Activated CD8-positive, alpha-beta memory T cell treated with anti-CD3 and anti-CD28 coated beads, Interleukin-2, amount 10 ng/mL, durations not matched to agents 7 days and 5 days (primary cell): ENCODE measurements at regions not wholly inside any gene's neighbourhood (a gene's known extent, or its start where the extent isn't known, plus 50 kb on each side); places are given as distances from the start of the nearest gene placed in this dataset.

Experiments
- ATAC-seq: fragments of 150-1000 bp; cut with Tn5 transposase; one replicate; pipeline ENCODE4 v1.10.0; 2021; ENCODE audit warnings: moderate library complexity
- CTCF ChIA-PET: fragments of 350-600 bp; sonication (Branson Sonifier 250); formaldehyde crosslinking; loops from one replicate; lab custom pipeline; 2021; ENCODE audit warnings: antibody characterized with exemption; lab: Charles Lee
- DNase-seq: peaks from one replicate; pipeline ENCODE4 v3.0.0-alpha.2; 2020
- H3K27ac Mint-ChIP-seq: one replicate; pipeline ENCODE4 v1.8.0; 2021; ENCODE audit warnings: mild to moderate bottlenecking, mixed read lengths
- H3K27me3 Mint-ChIP-seq: one replicate; pipeline ENCODE4 v1.8.0; 2021; ENCODE audit warnings: mixed read lengths
- H3K36me3 Mint-ChIP-seq: one replicate; pipeline ENCODE4 v1.8.0; 2021; ENCODE audit warnings: mild to moderate bottlenecking, mixed read lengths
- H3K4me1 Mint-ChIP-seq: one replicate; pipeline ENCODE4 v1.8.0; 2021; ENCODE audit warnings: mixed read lengths
- H3K4me3 Mint-ChIP-seq: one replicate; pipeline ENCODE4 v1.8.0; 2021; ENCODE audit warnings: mild to moderate bottlenecking, moderate library complexity, mixed read lengths
- H3K9me3 Mint-ChIP-seq: one replicate; pipeline ENCODE4 v1.8.0; 2022; ENCODE audit warnings: low read depth, mixed read lengths

DNA sequence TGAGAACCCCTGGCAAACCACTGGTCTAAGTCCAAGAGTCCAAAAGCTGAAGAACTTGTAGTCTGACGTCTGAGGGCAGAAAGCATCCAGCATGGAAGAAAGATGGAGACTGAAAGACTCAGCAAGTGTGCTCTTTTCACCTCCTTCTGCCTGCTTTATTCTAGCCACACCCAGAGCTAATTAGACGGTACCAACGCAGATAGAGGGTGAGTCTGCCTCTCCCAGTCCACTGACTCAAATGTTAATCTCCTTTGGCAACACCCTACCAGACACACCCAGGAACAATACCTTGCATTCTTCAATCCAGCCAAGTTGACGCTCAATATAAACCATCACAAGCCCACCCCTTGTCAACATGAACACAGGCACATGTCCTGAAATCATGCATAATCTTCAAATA, 155.1 kb downstream of the CCDC59 start:
- H3K4me1 Mint-ChIP-seq, result no peaks in the 10 kb centered on the region
- no peak overlapping the region for H3K4me3 Mint-ChIP-seq
- CTCF ChIA-PET, result no interaction called here
- H3K9me3 Mint-ChIP-seq, result peaks cover 13% of the 10 kb centered on the region
- ATAC-seq, result no peak
- no peaks in the 10 kb centered on the region for H3K27me3 Mint-ChIP-seq
- no peak overlapping the region for H3K27ac Mint-ChIP-seq
- no peak for DNase-seq
- no peaks in the 10 kb centered on the region for H3K36me3 Mint-ChIP-seq

DNA sequence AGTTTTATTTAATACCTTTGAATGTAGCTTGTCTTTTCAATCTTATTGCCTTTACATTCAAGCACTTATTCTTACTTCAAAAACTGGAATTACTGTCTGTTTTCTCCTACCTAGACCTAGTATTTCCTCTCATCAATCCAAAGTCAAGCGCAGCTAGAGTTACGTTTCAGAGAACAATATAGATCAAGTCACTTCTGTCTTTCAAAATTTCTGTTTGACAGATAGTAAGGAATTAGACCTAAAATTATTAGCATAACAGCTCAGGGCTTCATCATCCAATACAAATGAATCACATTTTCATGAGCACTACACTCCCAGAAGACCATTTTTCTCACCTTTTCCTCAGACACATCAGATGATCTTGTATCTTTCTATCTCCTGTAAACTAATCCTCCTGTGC, 170.6 kb downstream of the CCDC59 start:
- CTCF ChIA-PET, result no interaction called here
- H3K27me3 Mint-ChIP-seq, result no peaks in the 10 kb centered on the region

DNA sequence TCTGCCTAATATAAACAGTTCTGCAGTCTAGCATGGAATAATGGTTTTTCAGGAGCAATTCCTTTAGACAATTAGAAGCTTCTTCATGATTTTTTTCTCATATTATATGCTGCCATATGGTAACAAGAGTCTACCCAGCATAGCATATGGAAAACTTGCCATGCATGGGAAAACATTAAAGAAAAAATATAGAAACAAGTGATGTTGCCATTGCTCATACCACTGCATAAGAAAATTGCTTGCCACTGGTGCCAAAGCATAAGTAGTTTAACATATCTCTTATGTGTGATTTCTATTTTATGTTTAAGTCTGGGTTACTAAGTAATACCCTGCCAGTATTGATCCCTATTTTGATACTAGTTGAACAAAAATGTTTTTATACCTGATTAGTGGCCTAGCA, 171.2 kb downstream of the CCDC59 start:
- H3K27me3 Mint-ChIP-seq, result no peaks in the 10 kb centered on the region
- no peaks in the 10 kb centered on the region for H3K4me1 Mint-ChIP-seq
- CTCF ChIA-PET, result no interaction called here
- ATAC-seq (no peak), DNase-seq (no peak)
- H3K36me3 Mint-ChIP-seq, result no peaks in the 10 kb centered on the region
- no peak overlapping the region for H3K27ac Mint-ChIP-seq
- peaks cover 16% of the 10 kb centered on the region for H3K9me3 Mint-ChIP-seq
- H3K4me3 Mint-ChIP-seq, result no peak overlapping the region

More for the DNA sequence above, 170.6 kb downstream of the CCDC59 start:
- Mint-ChIP-seq H3K4me3 (no peak overlapping the region), H3K4me1 (no peaks in the 10 kb centered on the region), H3K36me3 (no peaks in the 10 kb centered on the region), H3K27ac (no peak overlapping the region), H3K9me3 (peaks cover 16% of the 10 kb centered on the region)
- DNase-seq (no peak), ATAC-seq (no peak)

DNA sequence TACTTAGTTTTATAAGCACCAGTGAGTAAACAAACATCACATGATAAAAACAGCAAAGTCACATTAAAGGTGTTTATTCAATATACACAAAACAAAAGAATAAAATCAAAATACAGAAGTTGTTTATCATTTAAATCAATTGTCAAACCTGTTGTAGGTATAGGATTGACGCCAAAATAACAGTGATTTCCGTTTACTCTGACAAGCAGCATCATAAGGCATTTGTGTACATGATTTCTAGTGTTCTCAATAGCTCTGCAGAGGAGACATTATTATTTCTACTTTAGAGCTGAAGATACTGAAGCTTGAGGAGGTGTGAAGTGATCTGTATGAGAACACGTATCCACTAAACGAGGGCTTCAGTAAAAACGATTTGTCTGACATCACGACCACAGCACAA, 171.9 kb downstream of the CCDC59 start:
- CTCF ChIA-PET, result no interaction called here
- H3K4me3 Mint-ChIP-seq, result no peak overlapping the region

DNA sequence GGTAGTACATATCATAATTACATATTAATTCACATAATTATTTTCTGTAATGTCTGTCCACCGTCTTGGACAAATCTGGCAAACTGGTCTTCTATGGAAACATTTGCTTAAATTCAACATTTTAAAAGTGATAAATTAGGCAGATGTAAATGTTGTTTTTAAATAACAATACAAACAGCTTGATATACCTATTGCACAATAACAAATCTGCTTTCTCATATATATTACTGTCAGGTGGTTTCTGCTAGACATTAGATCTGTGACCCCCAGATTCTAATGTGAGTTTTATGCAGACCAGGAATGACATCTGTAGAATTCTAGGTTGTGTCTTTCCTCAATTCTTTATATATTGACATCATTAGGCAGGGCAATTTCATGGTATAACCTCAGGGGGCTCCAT, 173.3 kb downstream of the CCDC59 start:
- H3K4me3 Mint-ChIP-seq, result no peak overlapping the region
- CTCF ChIA-PET, result no interaction called here

More for the DNA sequence above, 171.9 kb downstream of the CCDC59 start:
- no peak overlapping the region for H3K27ac Mint-ChIP-seq
- no peaks in the 10 kb centered on the region for H3K27me3 Mint-ChIP-seq
- no peak for DNase-seq
- ATAC-seq, result no peak
- H3K9me3 Mint-ChIP-seq, result peaks cover 16% of the 10 kb centered on the region
- H3K36me3 Mint-ChIP-seq, result no peaks in the 10 kb centered on the region
- H3K4me1 Mint-ChIP-seq, result no peaks in the 10 kb centered on the region

DNA sequence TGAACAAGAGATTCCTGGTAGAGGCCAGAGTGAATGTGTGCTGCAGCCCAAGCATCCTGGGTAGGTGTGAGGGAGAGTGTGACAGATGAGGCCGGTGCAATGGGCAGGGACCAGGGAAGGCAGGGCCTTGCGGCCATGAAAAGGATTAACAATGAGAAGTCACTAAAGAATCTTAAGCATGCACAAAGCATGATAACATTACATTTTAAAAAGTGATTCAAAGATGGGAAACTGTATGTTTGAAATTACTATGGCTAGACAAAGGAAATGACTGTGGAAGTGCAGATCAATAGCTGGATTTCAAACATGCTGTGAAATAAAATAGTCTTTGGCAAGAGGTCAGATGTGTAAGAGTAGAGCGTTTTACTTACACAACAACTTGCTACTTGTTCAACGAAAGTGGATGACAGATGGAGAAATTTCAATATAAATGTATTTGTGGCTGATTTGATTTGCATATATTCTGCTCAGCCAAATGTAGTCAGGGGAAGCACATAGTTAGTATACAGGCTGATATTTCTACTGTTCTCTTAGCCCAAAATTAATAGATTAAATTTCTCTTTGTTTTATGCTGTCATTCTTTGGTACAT, 175.5 kb downstream of the CCDC59 start:
- no peak for ATAC-seq
- CTCF ChIA-PET, result no interaction called here
- Mint-ChIP-seq H3K4me1 (no peaks in the 10 kb centered on the region), H3K36me3 (no peaks in the 10 kb centered on the region), H3K9me3 (peaks cover 8% of the 10 kb centered on the region), H3K4me3 (no peak overlapping the region), H3K27me3 (no peaks in the 10 kb centered on the region), H3K27ac (no peak overlapping the region)
- no peak for DNase-seq

More for the DNA sequence above, 173.3 kb downstream of the CCDC59 start:
- no peak overlapping the region for H3K27ac Mint-ChIP-seq
- peaks cover 13% of the 10 kb centered on the region for H3K9me3 Mint-ChIP-seq
- no peak for ATAC-seq
- DNase-seq, result no peak
- H3K27me3 Mint-ChIP-seq, result no peaks in the 10 kb centered on the region
- H3K36me3 Mint-ChIP-seq, result no peaks in the 10 kb centered on the region
- H3K4me1 Mint-ChIP-seq, result no peaks in the 10 kb centered on the region

DNA sequence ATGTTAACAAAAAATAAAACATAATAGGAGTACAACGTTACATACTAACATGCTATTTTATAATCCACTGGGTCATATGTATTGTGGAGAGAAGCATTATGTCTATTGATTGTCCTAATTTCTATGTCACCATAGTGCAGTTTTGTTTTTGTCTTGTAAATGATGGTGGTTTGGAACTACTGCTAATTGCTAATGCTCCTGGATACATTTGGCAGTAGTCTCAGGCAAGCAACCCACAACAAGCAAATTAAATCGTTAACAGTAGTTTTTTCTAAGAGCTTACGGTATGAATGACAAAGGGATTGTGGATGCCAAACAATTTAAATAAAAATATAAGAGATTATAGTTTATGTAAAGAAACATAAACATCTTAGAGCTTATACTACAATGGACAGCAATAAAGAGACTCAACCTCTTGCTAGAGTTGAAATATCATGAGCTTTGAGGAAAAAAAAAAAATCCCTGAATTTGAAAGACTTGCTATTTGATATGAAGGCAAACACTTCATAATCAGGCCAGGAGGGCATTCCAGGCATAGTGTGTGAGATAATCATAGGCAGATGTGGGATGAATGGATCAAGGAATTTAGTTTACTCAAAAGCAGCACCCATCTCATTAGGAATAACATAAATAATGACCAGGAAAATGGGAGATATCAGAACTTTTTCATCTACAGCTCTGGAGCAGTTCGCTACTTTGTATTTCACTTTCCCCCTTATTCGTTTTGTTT, 181.3 kb downstream of the CCDC59 start:
- no peaks in the 10 kb centered on the region for H3K4me1 Mint-ChIP-seq
- no peaks in the 10 kb centered on the region for H3K36me3 Mint-ChIP-seq
- no peak overlapping the region for H3K4me3 Mint-ChIP-seq
- H3K27ac Mint-ChIP-seq, result no peak overlapping the region
- no peaks in the 10 kb centered on the region for H3K9me3 Mint-ChIP-seq
- no peaks in the 10 kb centered on the region for H3K27me3 Mint-ChIP-seq
- CTCF ChIA-PET, result no interaction called here
- ATAC-seq (no peak), DNase-seq (no peak)

DNA sequence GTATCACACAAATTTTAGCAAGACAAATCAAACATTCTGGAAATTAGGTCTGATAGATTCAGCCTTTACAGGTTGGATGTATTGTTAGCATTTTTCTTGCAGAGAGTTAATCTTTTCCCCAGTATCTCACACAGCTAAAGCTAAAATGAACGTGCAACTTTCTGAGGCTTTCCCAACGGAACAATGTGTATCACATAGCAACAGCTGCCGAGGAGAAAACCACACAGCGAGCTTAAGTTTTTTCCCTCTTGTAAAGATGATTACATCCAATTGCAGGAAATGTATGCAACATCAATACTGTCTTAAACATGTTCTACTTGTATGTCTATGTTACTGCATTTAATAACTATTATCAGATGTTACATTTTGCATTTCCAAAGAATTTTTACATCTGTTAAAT, 182.2 kb downstream of the CCDC59 start:
- H3K4me3 Mint-ChIP-seq, result no peak overlapping the region

DNA sequence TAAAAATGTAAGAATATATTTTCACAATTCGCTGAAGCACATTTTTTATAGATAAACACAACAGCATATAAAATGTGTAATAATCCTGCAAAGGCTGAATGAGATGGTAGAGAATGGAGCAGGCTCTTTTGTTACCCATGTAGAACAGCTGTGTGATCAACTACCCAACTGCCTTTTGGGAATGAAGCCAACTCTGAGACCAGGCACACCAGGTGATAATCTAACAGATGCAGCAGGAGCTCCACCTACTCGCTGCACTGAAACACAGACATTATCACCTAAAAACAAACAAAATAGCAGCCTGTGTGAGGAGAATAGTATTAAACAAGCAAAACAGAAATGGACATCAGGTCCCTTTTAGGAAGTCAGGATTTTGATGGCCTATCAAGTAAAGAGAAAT, 183.3 kb downstream of the CCDC59 start:
- ATAC-seq (no peak), DNase-seq (no peak)
- no peak overlapping the region for H3K27ac Mint-ChIP-seq
- no peaks in the 10 kb centered on the region for H3K4me1 Mint-ChIP-seq
- H3K27me3 Mint-ChIP-seq, result no peaks in the 10 kb centered on the region
- peaks cover 4% of the 10 kb centered on the region for H3K9me3 Mint-ChIP-seq
- H3K4me3 Mint-ChIP-seq, result no peak overlapping the region
- no peaks in the 10 kb centered on the region for H3K36me3 Mint-ChIP-seq
- CTCF ChIA-PET, result no interaction called here

More for the DNA sequence above, 182.2 kb downstream of the CCDC59 start:
- Mint-ChIP-seq H3K9me3 (no peaks in the 10 kb centered on the region), H3K36me3 (no peaks in the 10 kb centered on the region), H3K27me3 (no peaks in the 10 kb centered on the region), H3K27ac (no peak overlapping the region), H3K4me1 (no peaks in the 10 kb centered on the region)
- DNase-seq, result no peak
- ATAC-seq, result no peak
- CTCF ChIA-PET, result no interaction called here

DNA sequence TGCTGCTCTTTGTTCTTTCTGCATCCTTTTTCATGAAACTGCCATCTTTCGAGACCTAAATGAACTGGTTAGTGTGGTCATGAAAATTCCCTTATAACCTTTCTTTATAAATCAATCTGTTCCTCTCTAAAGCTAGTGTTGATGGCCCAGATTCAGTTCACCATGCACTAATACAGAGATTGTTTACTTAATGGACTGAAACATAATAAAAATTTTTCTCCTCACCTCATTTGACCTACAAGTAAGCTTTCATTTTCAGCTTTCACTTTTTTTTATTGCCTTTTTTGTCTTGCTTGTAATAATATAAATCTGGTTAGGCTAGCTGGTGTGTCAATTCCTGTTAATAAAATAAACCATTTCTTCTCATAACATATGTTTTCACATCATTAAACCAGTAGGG, 183.8 kb downstream of the CCDC59 start:
- DNase-seq (no peak), ATAC-seq (no peak)
- no peaks in the 10 kb centered on the region for H3K27me3 Mint-ChIP-seq
- H3K4me3 Mint-ChIP-seq, result no peak overlapping the region
- H3K9me3 Mint-ChIP-seq, result peaks cover 6% of the 10 kb centered on the region
- H3K27ac Mint-ChIP-seq, result no peak overlapping the region
- CTCF ChIA-PET, result no interaction called here
- H3K4me1 Mint-ChIP-seq, result no peaks in the 10 kb centered on the region
- no peaks in the 10 kb centered on the region for H3K36me3 Mint-ChIP-seq

DNA sequence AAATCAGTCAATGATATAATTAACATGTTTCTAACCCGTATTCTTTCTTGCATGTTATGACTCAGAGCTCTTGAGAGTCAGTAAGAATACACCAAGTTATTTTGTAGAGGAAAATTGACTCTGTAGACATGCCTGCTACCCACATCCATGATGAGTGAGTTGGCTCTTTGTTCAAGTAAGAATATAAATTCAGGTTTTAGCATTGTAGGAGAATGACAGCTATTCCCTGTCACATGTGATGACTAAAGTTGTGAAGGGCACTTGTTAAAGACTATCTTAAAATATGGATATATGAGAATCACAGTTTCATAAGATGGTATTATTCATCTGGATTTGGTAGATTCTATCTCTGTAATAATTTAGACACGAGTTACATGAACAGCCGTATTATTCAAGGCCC, 209.1 kb downstream of the CCDC59 start:
- no peak overlapping the region for H3K4me3 Mint-ChIP-seq
- H3K4me1 Mint-ChIP-seq, result no peaks in the 10 kb centered on the region
- DNase-seq (no peak), ATAC-seq (no peak)
- H3K27me3 Mint-ChIP-seq, result no peaks in the 10 kb centered on the region
- peaks cover 4% of the 10 kb centered on the region for H3K9me3 Mint-ChIP-seq
- CTCF ChIA-PET, result no interaction called here
- H3K27ac Mint-ChIP-seq, result no peak overlapping the region
- H3K36me3 Mint-ChIP-seq, result no peaks in the 10 kb centered on the region

DNA sequence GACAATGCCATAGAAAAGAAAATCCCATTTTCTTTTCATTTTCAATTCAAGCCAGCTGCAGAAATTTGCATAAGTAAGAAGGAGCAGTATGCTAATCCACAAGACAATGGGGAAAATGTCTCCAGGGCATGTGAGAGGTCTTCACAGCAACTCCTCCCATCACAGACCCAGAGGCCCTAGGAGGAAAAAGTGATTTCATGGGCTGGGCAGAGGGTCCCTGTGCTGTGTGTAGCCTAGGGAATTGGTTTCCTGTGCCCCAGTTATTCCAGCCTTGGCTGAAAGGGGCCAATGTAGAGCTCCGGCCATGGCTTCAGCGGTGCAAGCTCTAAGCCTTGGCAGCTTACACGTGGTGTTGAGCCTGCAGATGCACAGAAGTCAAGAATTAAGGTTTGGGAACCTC, 211.4 kb downstream of the CCDC59 start:
- H3K4me1 Mint-ChIP-seq, result no peaks in the 10 kb centered on the region
- no peaks in the 10 kb centered on the region for H3K36me3 Mint-ChIP-seq
- no peaks in the 10 kb centered on the region for H3K27me3 Mint-ChIP-seq
- peaks cover 2% of the 10 kb centered on the region for H3K9me3 Mint-ChIP-seq
- no peak overlapping the region for H3K4me3 Mint-ChIP-seq
- ATAC-seq (no peak), DNase-seq (no peak)
- CTCF ChIA-PET, result no interaction called here
- H3K27ac Mint-ChIP-seq, result no peak overlapping the region

DNA sequence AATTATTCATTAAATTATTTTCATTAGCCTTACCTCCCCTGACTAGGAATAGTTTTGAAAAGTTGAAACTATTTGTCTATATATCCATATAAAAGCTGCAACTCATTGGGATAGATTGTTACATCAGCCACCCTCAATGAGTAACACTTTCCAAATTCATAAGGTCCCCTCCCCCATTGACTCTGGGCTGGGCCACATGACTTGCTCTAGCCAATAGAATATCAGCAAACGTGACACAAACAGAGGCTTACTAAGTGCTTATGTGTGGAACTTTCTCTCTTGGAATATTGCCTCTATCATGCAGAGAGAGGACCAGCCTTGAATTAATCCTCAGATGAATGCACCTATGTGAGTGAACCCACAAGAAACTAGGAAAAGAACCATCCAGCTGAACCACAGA, 213.7 kb downstream of the CCDC59 start:
- no peak for DNase-seq
- Mint-ChIP-seq H3K4me1 (no peaks in the 10 kb centered on the region), H3K27ac (no peak overlapping the region), H3K9me3 (peaks cover 2% of the 10 kb centered on the region), H3K27me3 (no peaks in the 10 kb centered on the region), H3K36me3 (no peaks in the 10 kb centered on the region), H3K4me3 (no peak overlapping the region)
- ATAC-seq, result no peak
- CTCF ChIA-PET, result no interaction called here

DNA sequence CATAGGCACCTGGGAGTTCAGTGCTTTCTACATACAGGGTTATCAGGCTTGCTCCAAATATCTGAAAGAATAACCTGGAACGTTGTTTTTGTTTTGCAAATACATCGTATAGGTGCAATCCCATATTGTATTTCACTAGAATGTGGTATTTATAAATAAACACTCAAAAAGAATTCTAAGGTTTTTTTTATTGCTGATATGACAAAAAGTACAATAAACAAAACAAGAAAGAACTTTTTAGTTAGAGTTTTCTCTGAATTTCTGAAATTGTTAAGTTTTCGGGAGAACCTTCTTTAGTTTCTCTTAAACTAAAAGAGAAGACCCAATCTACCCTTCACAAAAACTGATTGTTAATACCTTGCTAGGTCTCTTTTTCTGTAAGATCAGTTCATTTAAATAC, 225.8 kb downstream of the CCDC59 start:
- no peak for ATAC-seq
- DNase-seq, result no peak
- Mint-ChIP-seq H3K27me3 (no peaks in the 10 kb centered on the region), H3K4me3 (no peak overlapping the region), H3K4me1 (no peaks in the 10 kb centered on the region), H3K27ac (no peak overlapping the region), H3K36me3 (no peaks in the 10 kb centered on the region), H3K9me3 (no peaks in the 10 kb centered on the region)
- CTCF ChIA-PET, result no interaction called here
